ENCODE measurements at regions not wholly inside any gene's neighbourhood (a gene's known extent, or its start where the extent isn't known, plus 50 kb on each side); places are given as distances from the start of the nearest gene placed in this dataset.

GRCh38 chr2:184041777-184042176 is 556.6 kb upstream of the ZNF804A start:
- BruUV-seq (replicated peaks): no TSS peak
- POLR2A ChIA-PET: no interaction called here

More at GRCh38 chr2:184041777-184042176, 556.6 kb upstream of the ZNF804A start:
- FAIRE-seq (no peak), ATAC-seq (no peak), DNase-seq (ENCODE audit: extremely low read depth in 1 of 4, low spot score in 3 of 4) (no peak)
- intact Hi-C loops (cut with micrococcal nuclease): no loop called here
- Histone ChIP-seq H3K4me1 (replicated peaks in 1 of 2; ENCODE audit: control insufficient read depth in 2 of 2, insufficient read depth in 2 of 2, low read length in 2 of 2) (no peaks in the 10 kb centered on the region), H3K27me3 (ENCODE audit: control insufficient read depth in 2 of 2, insufficient read depth in 2 of 2, low read length in 2 of 2) (no peaks in the 10 kb centered on the region), H3K27ac (ENCODE audit: extremely low read depth, low read depth, low read length) (no peak overlapping the region), H3K9ac (ENCODE audit: insufficient read depth in 1 of 2, low read depth in 2 of 2, low read length in 2 of 2) (no peak overlapping the region), H3K79me2 (ENCODE audit: control insufficient read depth, insufficient read depth, low read length) (no peaks in the 10 kb centered on the region), H3K4me3 (no peak overlapping the region), H3K36me3 (ENCODE audit: control insufficient read depth, insufficient read depth, low read length) (no peaks in the 10 kb centered on the region), H3K9me1 (ENCODE audit: control insufficient read depth, insufficient read depth, low read length) (no peaks in the 10 kb centered on the region), H2AFZ (ENCODE audit: low read depth, low read length) (no peak overlapping the region), H4K20me1 (replicated peaks; ENCODE audit: control insufficient read depth, insufficient read depth, low read length) (no peaks in the 10 kb centered on the region), H3K9me3 (replicated peaks; ENCODE audit: control insufficient read depth, insufficient read depth, low read depth, low read length) (no peaks in the 10 kb centered on the region; the same call in none of the 2 replicates), H3K4me2 (ENCODE audit: insufficient read depth, low read length) (no peak overlapping the region)
- TF ChIP-seq POLR2AphosphoS5 (IDR thresholded peaks at IDR 0.05; ENCODE audit: control insufficient read depth, insufficient read depth, low read depth, low read length) (no peak), RFX1 (IDR thresholded peaks at IDR 0.05) (no peak), ZNF324 (CRISPR knock-in tag; IDR thresholded peaks at IDR 0.05) (no peak), ATF7 (IDR thresholded peaks at IDR 0.05) (no peak), KDM1A (IDR thresholded peaks at IDR 0.05) (no peak), CLOCK (CRISPR knock-in tag; IDR thresholded peaks at IDR 0.05; ENCODE audit: borderline replicate concordance) (no peak), NONO (IDR thresholded peaks at IDR 0.05; ENCODE audit: low read depth in 2 of 2, low read length in 1 of 2) (no peak), THRA (IDR thresholded peaks at IDR 0.05) (no peak)
- WGBS (ENCODE audit: insufficient coverage, low coverage, missing lambda C conversion rate): 9% methylated on average over 4 of the region's 4 CpGs
- in situ Hi-C loops (cut with MboI): no loop called here
- CTCF ChIA-PET (ENCODE audit: low intra/inter-chr PET ratio): no interaction called here
